CD4-positive, alpha-beta memory T cell (primary cell): ENCODE measurements at regions not wholly inside any gene's neighbourhood (a gene's known extent, or its start where the extent isn't known, plus 50 kb on each side); places are given as distances from the start of the nearest gene placed in this dataset.

Source experiments
- CTCF ChIA-PET: fragments of 350-600 bp; sonication (Branson Sonifier 250); formaldehyde crosslinking; loops from one replicate; lab custom pipeline; 2021; ENCODE audit warnings: inconsistent platforms; ENCODE audit not compliant: partially characterized antibody; lab: Charles Lee
- POLR2A ChIA-PET: fragments of 350-600 bp; sonication (Branson Sonifier 250); formaldehyde crosslinking; loops from one replicate; lab custom pipeline; 2021; ENCODE audit not compliant: partially characterized antibody; lab: Charles Lee
- DNase-seq, 5 donors: peaks; one replicate each; pipeline versions ENCODE4 v3.0.0 to v3.0.0-alpha.2; 2020 to 2022; ENCODE audit warnings: mixed read lengths in 1 of 5
- H3K27ac ChIP-seq: one replicate; pipeline ENCODE4 v1.7.0; 2013; ENCODE audit warnings: low read depth, low read length
- H3K27me3 ChIP-seq: 2 replicates; pipeline ENCODE4 v1.7.0; 2013; ENCODE audit warnings: mild to moderate bottlenecking, low read length, moderate library complexity; ENCODE audit not compliant: insufficient read depth
- H3K36me3 ChIP-seq: 2 replicates; pipeline ENCODE4 v1.7.0; 2013; ENCODE audit warnings: mild to moderate bottlenecking, low read length, moderate library complexity; ENCODE audit not compliant: insufficient read depth
- H3K4me1 ChIP-seq: 2 replicates; pipeline ENCODE4 v1.7.0; 2013; ENCODE audit warnings: mild to moderate bottlenecking, low read length, moderate library complexity; ENCODE audit not compliant: insufficient read depth
- H3K4me3 ChIP-seq, 2 donors: one replicate each; pipeline ENCODE4 v1.7.0; 2013; ENCODE audit warnings: low read length in 2 of 2, mild to moderate bottlenecking in 1 of 2
- H3K9me3 ChIP-seq, 2 donors: one replicate each; pipeline ENCODE4 v1.7.0; 2013; ENCODE audit warnings: low read length in 2 of 2, control low read depth in 1 of 2; ENCODE audit not compliant: control insufficient read depth in 1 of 2
- H3K27ac Mint-ChIP-seq, 7 donors: one replicate each; pipeline ENCODE4 v1.8.0; 2020 to 2021; ENCODE audit warnings: mixed read lengths in 7 of 7, mild to moderate bottlenecking in 6 of 7, inconsistent platforms in 3 of 7, moderate library complexity in 3 of 7
- H3K27me3 Mint-ChIP-seq, 2 donors: one replicate each; pipeline ENCODE4 v1.8.0; 2020 to 2021; ENCODE audit warnings: mixed read lengths in 2 of 2
- H3K36me3 Mint-ChIP-seq, 2 donors: one replicate each; pipeline ENCODE4 v1.8.0; 2020 to 2021; ENCODE audit warnings: mixed read lengths in 2 of 2, inconsistent platforms in 1 of 2, mild to moderate bottlenecking in 1 of 2
- H3K4me1 Mint-ChIP-seq, 4 donors: one replicate each; pipeline ENCODE4 v1.8.0; 2020 to 2021; ENCODE audit warnings: mixed read lengths in 4 of 4, mild to moderate bottlenecking in 1 of 4
- H3K4me3 Mint-ChIP-seq, 8 donors: one replicate each; pipeline ENCODE4 v1.8.0; 2020 to 2021; ENCODE audit warnings: mixed read lengths in 8 of 8, mild to moderate bottlenecking in 7 of 8, moderate library complexity in 6 of 8, inconsistent platforms in 3 of 8
- H3K9me3 Mint-ChIP-seq, 8 donors: one replicate each; pipeline ENCODE4 v1.8.0; 2020 to 2021; ENCODE audit warnings: mixed read lengths in 8 of 8, mild to moderate bottlenecking in 5 of 8, inconsistent platforms in 3 of 8, moderate library complexity in 1 of 8
- intact Hi-C: fragments of 100-400 bp; cut with micrococcal nuclease; formaldehyde crosslinking; loops from one replicate; pipeline ENCODE4 v1.15.1; 2023

DNA sequence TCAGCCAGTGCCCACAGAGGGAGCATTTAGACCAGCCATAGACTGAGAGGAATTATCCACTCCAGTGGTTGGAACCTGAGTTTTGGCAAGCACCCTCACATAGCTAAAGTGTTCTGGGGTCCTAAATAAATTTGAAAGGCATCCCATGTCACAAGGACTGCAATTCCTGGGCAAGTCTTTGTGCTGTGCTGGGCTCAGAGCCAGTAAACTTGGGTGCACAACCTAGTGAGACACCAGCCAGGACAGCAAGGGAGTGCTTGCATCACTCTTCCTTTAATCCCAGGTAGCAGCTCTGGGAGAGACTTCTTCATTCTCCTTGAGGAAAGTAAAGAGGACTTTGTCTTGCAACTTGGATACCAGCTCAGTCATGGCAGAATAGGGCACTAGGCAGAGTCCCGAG lies 142.0 kb upstream of the FSCB start:
- intact Hi-C loops, result no loop called here
- H3K4me3 Mint-ChIP-seq, result no peak overlapping the region
- H3K27me3 Mint-ChIP-seq, result peaks cover 0 to 8% of the 10 kb centered on the region in 2 donors
- H3K4me1 Mint-ChIP-seq, result no peaks in the 10 kb centered on the region
- no peaks in the 10 kb centered on the region for H3K27me3 ChIP-seq
- CTCF ChIA-PET, result no interaction called here
- H3K9me3 Mint-ChIP-seq, result peaks cover 0 to 3% (median under 1%) of the 10 kb centered on the region in 8 donors
- H3K36me3 Mint-ChIP-seq, result peaks cover 0 to 3% of the 10 kb centered on the region in 2 donors
- H3K4me3 ChIP-seq, result no peak overlapping the region
- H3K4me1 ChIP-seq, result no peaks in the 10 kb centered on the region
- H3K27ac Mint-ChIP-seq, result no peak overlapping the region
- POLR2A ChIA-PET, result no interaction called here
- no peaks in the 10 kb centered on the region for H3K9me3 ChIP-seq
- no peaks in the 10 kb centered on the region for H3K36me3 ChIP-seq
- no peak overlapping the region for H3K27ac ChIP-seq
- no peak for DNase-seq

DNA sequence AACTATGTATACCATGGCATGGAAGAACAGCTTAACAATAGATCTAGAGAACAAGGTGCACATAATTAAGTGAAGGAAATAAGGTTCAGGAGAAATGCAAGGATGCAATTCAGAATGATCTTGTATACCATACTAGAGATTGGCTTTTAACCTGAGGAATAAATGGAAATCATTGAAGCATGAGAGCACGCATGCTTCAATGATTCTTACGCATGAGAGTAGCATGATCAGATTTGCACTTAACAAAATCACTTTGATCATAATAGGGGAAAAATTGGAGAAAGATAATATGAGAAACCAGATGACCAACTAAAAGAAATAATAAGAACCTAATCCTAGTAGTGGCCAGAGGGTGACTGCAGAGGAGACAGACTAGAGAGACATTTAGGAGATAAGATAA lies 133.3 kb upstream of the FSCB start:
- CTCF ChIA-PET, result no interaction called here
- no peaks in the 10 kb centered on the region for H3K9me3 ChIP-seq
- H3K27ac Mint-ChIP-seq, result no peak overlapping the region
- no peaks in the 10 kb centered on the region for H3K27me3 Mint-ChIP-seq
- H3K4me3 Mint-ChIP-seq, result no peak overlapping the region
- no peaks in the 10 kb centered on the region for H3K9me3 Mint-ChIP-seq
- H3K36me3 Mint-ChIP-seq, result no peaks in the 10 kb centered on the region
- H3K4me1 Mint-ChIP-seq, result no peaks in the 10 kb centered on the region
- no peaks in the 10 kb centered on the region for H3K36me3 ChIP-seq
- H3K4me1 ChIP-seq, result no peaks in the 10 kb centered on the region
- H3K27ac ChIP-seq, result no peak overlapping the region
- no peak for DNase-seq
- POLR2A ChIA-PET, result no interaction called here
- intact Hi-C loops, result no loop called here
- H3K27me3 ChIP-seq, result no peaks in the 10 kb centered on the region
- no peak overlapping the region for H3K4me3 ChIP-seq

GRCh38 chr14:44639781-44640385 lies 132.8 kb upstream of the FSCB start:
- Histone ChIP-seq H3K4me1 (no peaks in the 10 kb centered on the region), H3K4me3 (no peak overlapping the region), H3K27ac (no peak overlapping the region), H3K27me3 (no peaks in the 10 kb centered on the region), H3K36me3 (no peaks in the 10 kb centered on the region), H3K9me3 (no peaks in the 10 kb centered on the region)
- H3K27ac Mint-ChIP-seq, result no peak overlapping the region
- ChIA-PET POLR2A (no interaction called here), CTCF (no interaction called here)
- no peak overlapping the region for H3K4me3 Mint-ChIP-seq
- H3K27me3 Mint-ChIP-seq, result no peaks in the 10 kb centered on the region
- no peaks in the 10 kb centered on the region for H3K4me1 Mint-ChIP-seq
- no peaks in the 10 kb centered on the region for H3K9me3 Mint-ChIP-seq
- no peak for DNase-seq
- H3K36me3 Mint-ChIP-seq, result no peaks in the 10 kb centered on the region
- intact Hi-C loops, result no loop called here

DNA sequence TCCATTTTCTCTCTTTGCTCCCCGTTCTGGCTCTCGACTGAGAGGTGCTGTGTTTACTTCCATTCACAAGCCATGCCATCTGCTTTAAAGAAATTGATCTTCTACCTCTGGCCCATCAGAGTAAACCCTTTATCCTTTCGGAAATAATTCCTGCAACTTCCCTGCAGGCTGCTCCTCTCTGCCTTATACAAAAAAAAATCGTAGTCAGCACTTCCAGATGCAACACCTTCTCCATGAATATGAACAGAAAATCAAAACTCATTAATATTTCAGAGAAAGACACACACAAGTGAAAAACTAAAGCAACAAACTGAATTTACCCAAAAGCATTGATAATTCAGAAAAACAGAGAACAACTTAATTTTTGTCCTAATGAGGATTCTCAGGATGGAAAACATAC lies 127.6 kb upstream of the FSCB start:
- H3K27me3 Mint-ChIP-seq, result no peaks in the 10 kb centered on the region
- H3K27ac Mint-ChIP-seq, result no peak overlapping the region
- H3K4me3 Mint-ChIP-seq, result no peak overlapping the region
- H3K9me3 Mint-ChIP-seq, result peaks cover 0 to 7% (median 2%) of the 10 kb centered on the region in 8 donors
- Histone ChIP-seq H3K4me1 (no peaks in the 10 kb centered on the region), H3K27me3 (no peaks in the 10 kb centered on the region), H3K9me3 (no peaks in the 10 kb centered on the region), H3K36me3 (no peaks in the 10 kb centered on the region), H3K4me3 (no peak overlapping the region), H3K27ac (no peak overlapping the region)
- H3K4me1 Mint-ChIP-seq, result no peaks in the 10 kb centered on the region
- CTCF ChIA-PET, result no interaction called here
- POLR2A ChIA-PET, result no interaction called here
- intact Hi-C loops, result no loop called here
- no peak for DNase-seq
- H3K36me3 Mint-ChIP-seq, result no peaks in the 10 kb centered on the region

GRCh38 chr14:44626423-44626822 lies 119.3 kb upstream of the FSCB start:
- H3K36me3 Mint-ChIP-seq, result no peaks in the 10 kb centered on the region
- peaks cover 0 to 1% of the 10 kb centered on the region in 2 donors for H3K27me3 Mint-ChIP-seq
- no peaks in the 10 kb centered on the region for H3K4me1 Mint-ChIP-seq
- H3K9me3 ChIP-seq, result no peaks in the 10 kb centered on the region
- H3K4me3 Mint-ChIP-seq, result no peak overlapping the region
- no peak overlapping the region for H3K27ac ChIP-seq
- no peaks in the 10 kb centered on the region for H3K27me3 ChIP-seq
- no peaks in the 10 kb centered on the region for H3K36me3 ChIP-seq
- H3K9me3 Mint-ChIP-seq, result peaks cover 0 to 2% (median under 1%) of the 10 kb centered on the region in 8 donors
- CTCF ChIA-PET, result no interaction called here
- DNase-seq, result no peak
- intact Hi-C loops, result no loop called here
- no peak overlapping the region for H3K4me3 ChIP-seq
- POLR2A ChIA-PET, result no interaction called here
- no peak overlapping the region for H3K27ac Mint-ChIP-seq
- no peaks in the 10 kb centered on the region for H3K4me1 ChIP-seq

- no peak overlapping the region for H3K4me3 Mint-ChIP-seq
- H3K4me1 Mint-ChIP-seq, result no peaks in the 10 kb centered on the region
- Histone ChIP-seq H3K27ac (no peak overlapping the region), H3K9me3 (no peaks in the 10 kb centered on the region), H3K36me3 (no peaks in the 10 kb centered on the region), H3K27me3 (no peaks in the 10 kb centered on the region), H3K4me3 (no peak overlapping the region), H3K4me1 (no peaks in the 10 kb centered on the region)
- CTCF ChIA-PET, result no interaction called here
- no peaks in the 10 kb centered on the region for H3K36me3 Mint-ChIP-seq
- DNase-seq, result no peak
- H3K27me3 Mint-ChIP-seq, result peaks cover 0 to 1% of the 10 kb centered on the region in 2 donors
- intact Hi-C loops, result no loop called here
- POLR2A ChIA-PET, result no interaction called here
- H3K9me3 Mint-ChIP-seq, result peaks cover 0 to 2% (median 0%) of the 10 kb centered on the region in 8 donors
- H3K27ac Mint-ChIP-seq, result no peak overlapping the region
These were observed 118.0 kb upstream of the FSCB start for GRCh38 chr14:44625098-44625497.

- no peaks in the 10 kb centered on the region for H3K4me1 Mint-ChIP-seq
- intact Hi-C loops, result no loop called here
These were observed 113.3 kb upstream of the FSCB start for GRCh38 chr14:44620121-44621019.

More at GRCh38 chr14:44620121-44621019, 113.3 kb upstream of the FSCB start:
- POLR2A ChIA-PET, result no interaction called here
- Mint-ChIP-seq H3K4me3 (no peak overlapping the region), H3K27me3 (peaks cover 0 to 1% of the 10 kb centered on the region in 2 donors), H3K27ac (no peak overlapping the region), H3K36me3 (no peaks in the 10 kb centered on the region), H3K9me3 (peaks cover 0 to 2% (median 0%) of the 10 kb centered on the region in 8 donors)
- CTCF ChIA-PET, result no interaction called here
- no peaks in the 10 kb centered on the region for H3K4me1 ChIP-seq
- no peaks in the 10 kb centered on the region for H3K9me3 ChIP-seq
- DNase-seq, result no peak
- no peak overlapping the region for H3K27ac ChIP-seq
- no peaks in the 10 kb centered on the region for H3K36me3 ChIP-seq
- no peaks in the 10 kb centered on the region for H3K27me3 ChIP-seq
- H3K4me3 ChIP-seq, result no peak overlapping the region
